ENCODE measurements at regions not wholly inside any gene's neighbourhood (a gene's known extent, or its start where the extent isn't known, plus 50 kb on each side); places are given as distances from the start of the nearest gene placed in this dataset.

DNA sequence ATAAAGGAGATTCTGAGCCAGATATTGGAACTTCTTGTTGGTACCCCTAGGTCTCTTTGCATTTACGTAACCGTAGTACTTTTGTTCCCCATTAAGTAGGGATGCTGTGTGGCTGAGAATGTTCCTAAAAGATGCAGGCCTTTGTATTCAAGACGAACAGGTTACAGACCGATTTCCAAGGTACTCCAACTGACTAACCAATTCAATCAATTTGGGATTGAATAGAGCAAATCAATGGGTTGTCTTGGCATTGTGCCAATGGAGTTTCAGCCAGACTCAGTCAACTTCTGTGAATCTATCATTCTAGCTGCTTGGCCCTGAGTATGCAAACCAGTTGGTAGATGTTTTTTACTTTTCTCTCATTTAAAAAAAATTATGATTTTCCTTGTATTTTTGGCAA lies 347.3 kb upstream of the NPVF start:
- WGBS (ENCODE audit: insufficient coverage) = no CpG with 5 or more reads among the region's 4 CpGs

DNA sequence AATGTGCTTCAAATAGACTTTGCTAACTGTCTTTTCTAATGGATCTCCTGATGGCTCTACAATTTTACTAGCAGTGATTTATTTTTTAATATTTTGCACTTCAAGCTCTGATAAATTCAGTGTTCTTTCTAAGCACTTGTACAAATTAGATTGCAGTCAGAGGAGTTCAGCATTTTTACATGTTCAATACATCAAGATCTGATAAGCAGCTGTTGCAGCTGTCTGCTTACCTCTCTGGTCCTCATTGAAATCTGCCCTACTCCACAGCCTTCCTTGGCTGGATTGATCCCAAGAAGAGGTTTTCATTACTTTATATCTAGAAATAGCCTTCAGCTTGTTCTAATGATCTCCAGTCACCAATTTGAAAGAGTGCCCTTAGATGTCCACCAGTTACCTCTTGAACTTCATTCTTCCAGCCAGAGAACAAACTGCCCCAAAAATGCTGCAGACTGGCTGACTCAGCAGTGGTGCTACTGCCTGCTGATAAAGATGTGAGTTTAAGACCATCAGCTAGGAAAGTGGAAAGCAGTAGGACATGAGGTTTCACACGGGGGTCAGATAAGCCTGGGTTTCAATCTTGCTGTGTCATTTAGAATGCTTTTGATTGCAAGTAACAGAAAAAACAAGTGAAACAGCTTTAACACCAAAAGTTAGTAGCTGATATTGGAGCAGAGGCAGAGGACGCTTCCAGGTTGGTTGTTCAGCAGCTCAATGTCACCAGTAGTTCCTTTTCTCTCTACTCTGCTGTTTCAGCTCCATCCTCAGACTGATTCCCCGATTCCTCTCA lies 350.9 kb upstream of the NPVF start:
- H2AFZ ChIP-seq (ENCODE audit: insufficient read depth, low read depth, low read length, poor library complexity, severe bottlenecking) = no peak overlapping the region
- Mint-ChIP-seq H3K4me3 (no peak overlapping the region), H3K27ac (no peak overlapping the region), H3K9me3 (ENCODE audit: insufficient read depth) (no peaks in the 10 kb centered on the region), H3K27me3 (peaks cover 17% of the 10 kb centered on the region), H3K4me1 (no peaks in the 10 kb centered on the region)
- ChIA-PET CTCF (interaction anchor here (0.9 to 2.8 kb wide), 4 partner anchors 8 to 14 kb away, joined by 4 to 18 read pairs (median 6); no protein-coding TSS in a partner anchor), POLR2A (no interaction called here)
- intact Hi-C loops (cut with micrococcal nuclease) = no loop called here
- H3K79me2 ChIP-seq (ENCODE audit: control insufficient read depth, insufficient read depth, low read length) = no peaks in the 10 kb centered on the region
- peaks cover 0 to 3% (median 0%) of the 10 kb centered on the region in 4 experiments for H3K27me3 ChIP-seq (replicated peaks in 1 of 4; ENCODE audit: control extremely low read depth in 1 of 4, control insufficient read depth in 3 of 4, insufficient read depth in 4 of 4, low read length in 3 of 4)
- no peaks in the 10 kb centered on the region for H4K20me1 ChIP-seq (ENCODE audit: control insufficient read depth, insufficient read depth, low read length, poor library complexity, severe bottlenecking)
- WGBS (ENCODE audit: insufficient coverage) = 50% methylated on average over 2 of the region's 3 CpGs
- TF ChIP-seq, protein P1, sequence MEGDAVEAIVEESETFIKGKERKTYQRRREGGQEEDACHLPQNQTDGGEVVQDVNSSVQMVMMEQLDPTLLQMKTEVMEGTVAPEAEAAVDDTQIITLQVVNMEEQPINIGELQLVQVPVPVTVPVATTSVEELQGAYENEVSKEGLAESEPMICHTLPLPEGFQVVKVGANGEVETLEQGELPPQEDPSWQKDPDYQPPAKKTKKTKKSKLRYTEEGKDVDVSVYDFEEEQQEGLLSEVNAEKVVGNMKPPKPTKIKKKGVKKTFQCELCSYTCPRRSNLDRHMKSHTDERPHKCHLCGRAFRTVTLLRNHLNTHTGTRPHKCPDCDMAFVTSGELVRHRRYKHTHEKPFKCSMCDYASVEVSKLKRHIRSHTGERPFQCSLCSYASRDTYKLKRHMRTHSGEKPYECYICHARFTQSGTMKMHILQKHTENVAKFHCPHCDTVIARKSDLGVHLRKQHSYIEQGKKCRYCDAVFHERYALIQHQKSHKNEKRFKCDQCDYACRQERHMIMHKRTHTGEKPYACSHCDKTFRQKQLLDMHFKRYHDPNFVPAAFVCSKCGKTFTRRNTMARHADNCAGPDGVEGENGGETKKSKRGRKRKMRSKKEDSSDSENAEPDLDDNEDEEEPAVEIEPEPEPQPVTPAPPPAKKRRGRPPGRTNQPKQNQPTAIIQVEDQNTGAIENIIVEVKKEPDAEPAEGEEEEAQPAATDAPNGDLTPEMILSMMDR (IDR thresholded peaks at IDR 0.05) = no peak
- TF ChIP-seq EZH2 (IDR thresholded peaks at IDR 0.05; ENCODE audit: borderline replicate concordance, insufficient read depth, low read depth, low read length, poor library complexity, severe bottlenecking) = no peak
- H3K9me3 ChIP-seq (ENCODE audit: control extremely low read depth in 1 of 3, control insufficient read depth in 2 of 3, insufficient read depth in 1 of 3, low read length in 2 of 3) = no peaks in the 10 kb centered on the region
- H3K4me1 ChIP-seq (ENCODE audit: control insufficient read depth in 2 of 2, insufficient read depth in 2 of 2, low read length in 2 of 2) = no peaks in the 10 kb centered on the region
- no peak overlapping the region for H3K4me3 ChIP-seq (ENCODE audit: control extremely low read depth in 1 of 5, extremely low read depth in 1 of 5, insufficient read depth in 1 of 5, low read depth in 2 of 5, low read length in 4 of 5)
- no peaks in the 10 kb centered on the region for H3K36me3 ChIP-seq (replicated peaks in 1 of 2; ENCODE audit: control extremely low read depth in 1 of 2, control insufficient read depth in 1 of 2, extremely low read depth in 1 of 2, insufficient read depth in 2 of 2, low read length in 1 of 2)
- DNase-seq (no peak), ATAC-seq (ENCODE audit: low read depth) (no peak)
- no peak overlapping the region for H3K27ac ChIP-seq (ENCODE audit: low read length in 2 of 2)
- H3K4me2 ChIP-seq (replicated peaks; ENCODE audit: low read depth, low read length, poor library complexity, severe bottlenecking) = no peak overlapping the region
- H3K9ac ChIP-seq (ENCODE audit: low read length) = no peak overlapping the region

More for the DNA sequence above, 347.3 kb upstream of the NPVF start:
- no peaks in the 10 kb centered on the region for H3K4me1 Mint-ChIP-seq
- no peak overlapping the region for H3K4me3 Mint-ChIP-seq
- CTCF ChIA-PET = interaction anchor here (1.6 to 2.2 kb wide), 2 partner anchors 10 to 13 kb away, joined by 6 to 9 read pairs; no protein-coding TSS in a partner anchor
- ATAC-seq (ENCODE audit: low read depth) = no peak
- Histone ChIP-seq H3K4me2 (replicated peaks; ENCODE audit: low read depth, low read length, poor library complexity, severe bottlenecking) (no peak overlapping the region), H3K27me3 (replicated peaks in 1 of 4; ENCODE audit: control extremely low read depth in 1 of 4, control insufficient read depth in 3 of 4, insufficient read depth in 4 of 4, low read length in 3 of 4) (peaks cover 0 to 7% (median 0%) of the 10 kb centered on the region in 4 experiments), H3K9me3 (ENCODE audit: control extremely low read depth in 1 of 3, control insufficient read depth in 2 of 3, insufficient read depth in 1 of 3, low read length in 2 of 3) (no peaks in the 10 kb centered on the region), H3K79me2 (ENCODE audit: control insufficient read depth, insufficient read depth, low read length) (no peaks in the 10 kb centered on the region), H3K4me3 (ENCODE audit: control extremely low read depth in 1 of 5, extremely low read depth in 1 of 5, insufficient read depth in 1 of 5, low read depth in 2 of 5, low read length in 4 of 5) (no peak overlapping the region), H3K4me1 (ENCODE audit: control insufficient read depth in 2 of 2, insufficient read depth in 2 of 2, low read length in 2 of 2) (no peaks in the 10 kb centered on the region), H3K27ac (ENCODE audit: low read length in 2 of 2) (no peak overlapping the region), H3K9ac (ENCODE audit: low read length) (no peak overlapping the region), H2AFZ (ENCODE audit: insufficient read depth, low read depth, low read length, poor library complexity, severe bottlenecking) (no peak overlapping the region), H3K36me3 (replicated peaks in 1 of 2; ENCODE audit: control extremely low read depth in 1 of 2, control insufficient read depth in 1 of 2, extremely low read depth in 1 of 2, insufficient read depth in 2 of 2, low read length in 1 of 2) (no peaks in the 10 kb centered on the region), H4K20me1 (ENCODE audit: control insufficient read depth, insufficient read depth, low read length, poor library complexity, severe bottlenecking) (no peaks in the 10 kb centered on the region)
- intact Hi-C loops (cut with micrococcal nuclease) = no loop called here
- TF ChIP-seq, protein P1 (IDR thresholded peaks at IDR 0.05) = no peak
- TF ChIP-seq EZH2 (IDR thresholded peaks at IDR 0.05; ENCODE audit: borderline replicate concordance, insufficient read depth, low read depth, low read length, poor library complexity, severe bottlenecking) = no peak
- peaks cover 28% of the 10 kb centered on the region for H3K27me3 Mint-ChIP-seq
- POLR2A ChIA-PET = no interaction called here
- H3K27ac Mint-ChIP-seq = no peak overlapping the region
- DNase-seq = no peak
- no peaks in the 10 kb centered on the region for H3K9me3 Mint-ChIP-seq (ENCODE audit: insufficient read depth)
